Common myeloid progenitor, CD34-positive (primary cell): ENCODE measurements at regions not wholly inside any gene's neighbourhood (a gene's known extent, or its start where the extent isn't known, plus 50 kb on each side); places are given as distances from the start of the nearest gene placed in this dataset.

Experiments used
- CTCF ChIA-PET: fragments of 350-600 bp; sonication (Branson Sonifier 250); formaldehyde crosslinking; loops from one replicate; lab custom pipeline; 2021; ENCODE audit warnings: antibody characterized with exemption; lab: Charles Lee
- POLR2A ChIA-PET: fragments of 350-600 bp; sonication (Branson Sonifier 250); formaldehyde crosslinking; loops from one replicate; lab custom pipeline; 2021; ENCODE audit warnings: antibody characterized with exemption; lab: Charles Lee
- DNase-seq, 3 donors: peaks; one replicate each; pipeline versions ENCODE4 v3.0.0 to v3.0.0-alpha.2; 2013
- H3K27ac ChIP-seq, 2 experiments: 1 replicate in 1 of 2; 2 replicates in 1 of 2; pipeline ENCODE4 v1.7.0; 2013; ENCODE audit warnings: inconsistent platforms in 2 of 2, low read length in 2 of 2, mild to moderate bottlenecking in 2 of 2, low read depth in 1 of 2, moderate library complexity in 1 of 2; ENCODE audit not compliant: severe bottlenecking in 2 of 2, insufficient read depth in 1 of 2, poor library complexity in 1 of 2
- H3K27me3 ChIP-seq, 5 experiments: replicated peaks in 2 of 5; 1 replicate in 3 of 5; 2 replicates in 2 of 5; pipeline versions ENCODE4 v1.6.1 to v1.7.0; 2013; ENCODE audit warnings: low read length in 4 of 5, mild to moderate bottlenecking in 2 of 5, moderate library complexity in 2 of 5, inconsistent platforms in 1 of 5; ENCODE audit not compliant: insufficient read depth in 5 of 5, control insufficient read depth in 4 of 5
- H3K36me3 ChIP-seq, 4 experiments: 1 replicate in 2 of 4; 2 replicates in 2 of 4; pipeline versions ENCODE4 v1.6.1 to v1.7.0; 2013; ENCODE audit warnings: low read length in 3 of 4, control low read depth in 1 of 4, mild to moderate bottlenecking in 1 of 4; ENCODE audit not compliant: control insufficient read depth in 4 of 4, insufficient read depth in 4 of 4
- H3K4me1 ChIP-seq, 4 experiments: 1 replicate in 3 of 4; 2 replicates in 1 of 4; pipeline versions ENCODE4 v1.6.1 to v1.7.1; 2013; ENCODE audit warnings: low read length in 3 of 4, mild to moderate bottlenecking in 3 of 4, control low read depth in 1 of 4, inconsistent platforms in 1 of 4, moderate library complexity in 1 of 4; ENCODE audit not compliant: control insufficient read depth in 4 of 4, insufficient read depth in 4 of 4; ENCODE audit errors: control extremely low read depth in 1 of 4
- H3K4me3 ChIP-seq, 7 experiments: 1 replicate in 4 of 7; 2 replicates in 3 of 7; pipeline versions ENCODE4 v1.5.1 to v1.7.0; 2013; ENCODE audit warnings: mild to moderate bottlenecking in 7 of 7, low read length in 6 of 7, moderate library complexity in 6 of 7, inconsistent platforms in 2 of 7, low read depth in 2 of 7, control low read depth in 1 of 7; ENCODE audit not compliant: insufficient read depth in 4 of 7, control insufficient read depth in 1 of 7; ENCODE audit errors: extremely low read depth in 1 of 7
- H3K9me3 ChIP-seq, 5 experiments: 1 replicate in 4 of 5; 2 replicates in 1 of 5; pipeline versions ENCODE4 v1.6.1 to v1.7.1; 2013; ENCODE audit warnings: low read length in 4 of 5, mild to moderate bottlenecking in 2 of 5, inconsistent platforms in 1 of 5, low read depth in 1 of 5, moderate library complexity in 1 of 5; ENCODE audit not compliant: control insufficient read depth in 4 of 5, insufficient read depth in 2 of 5; ENCODE audit errors: control extremely low read depth in 1 of 5
- WGBS: methylation state at CpG from one replicate; pipeline ENCODE4 v1.1.5; 2013; ENCODE audit not compliant: insufficient coverage; 5-methylcytosine and 5-hydroxymethylcytosine counted together

DNA sequence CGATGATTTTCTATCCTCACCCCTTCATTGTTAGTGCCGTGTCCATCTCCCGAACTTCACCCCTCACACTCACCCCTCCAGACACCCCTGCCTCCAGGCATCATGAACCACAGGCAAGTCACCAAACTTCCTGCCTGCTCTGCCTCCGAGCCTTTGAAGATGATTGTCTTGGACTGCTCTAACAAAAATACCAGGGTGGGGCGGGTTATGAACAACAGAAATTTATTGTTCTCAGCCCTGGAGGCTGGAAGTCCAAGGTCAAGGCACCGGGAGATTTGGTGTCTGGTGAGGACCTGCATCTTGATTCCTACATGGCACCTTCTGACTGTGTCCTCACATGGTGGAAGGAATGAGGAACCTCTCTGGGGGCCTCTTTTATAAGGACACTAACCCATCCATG lies 1508.3 kb downstream of the TBC1D22A start:
- DNase-seq, result no peak
- Histone ChIP-seq H3K4me3 (no peak overlapping the region), H3K27ac (no peak overlapping the region), H3K4me1 (no peaks in the 10 kb centered on the region), H3K9me3 (no peaks in the 10 kb centered on the region), H3K36me3 (no peaks in the 10 kb centered on the region), H3K27me3 (peaks cover 0 to 18% (median 6%) of the 10 kb centered on the region in 5 experiments)
- WGBS, result 81% methylated on average over 4 of the region's 6 CpGs
- CTCF ChIA-PET, result no interaction called here
- POLR2A ChIA-PET, result no interaction called here

DNA sequence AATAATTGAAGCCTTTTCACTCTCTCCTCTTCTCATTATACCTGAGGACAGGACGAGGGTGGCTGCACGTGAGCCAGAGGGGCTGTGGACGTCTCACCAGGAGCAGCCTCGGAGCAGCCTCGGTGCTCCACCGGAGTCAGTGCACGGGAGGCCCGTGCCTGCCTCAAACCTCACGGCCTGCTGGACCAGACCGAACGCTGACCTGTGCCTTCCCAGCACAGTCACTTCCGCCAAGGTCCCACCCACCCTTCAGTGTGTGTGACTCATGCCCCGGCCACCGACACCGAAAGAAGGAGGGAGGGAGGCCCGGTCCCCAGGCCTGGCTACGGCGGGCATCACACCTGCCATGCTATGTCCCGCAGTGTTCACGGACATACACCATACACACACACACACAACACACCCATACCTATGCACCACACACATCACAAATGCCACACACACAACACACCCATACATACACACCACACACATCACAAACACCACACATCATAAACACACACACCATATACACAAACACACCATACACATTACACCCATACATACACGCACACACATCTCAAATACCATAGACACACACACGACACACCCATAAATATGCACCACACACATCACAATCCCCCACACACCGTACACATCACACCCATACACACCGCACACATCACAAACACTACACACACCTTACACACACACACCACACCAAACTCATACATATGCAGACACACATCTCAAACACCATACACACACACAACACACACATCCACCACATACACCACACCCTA lies 1506.5 kb downstream of the TBC1D22A start:
- Histone ChIP-seq H3K36me3 (no peaks in the 10 kb centered on the region), H3K9me3 (no peaks in the 10 kb centered on the region), H3K27me3 (peaks cover 0 to 18% (median 0%) of the 10 kb centered on the region in 5 experiments), H3K27ac (no peak overlapping the region), H3K4me3 (no peak overlapping the region), H3K4me1 (no peaks in the 10 kb centered on the region)
- CTCF ChIA-PET, result no interaction called here
- POLR2A ChIA-PET, result no interaction called here
- DNase-seq, result no peak
- WGBS, result 85% methylated on average over 22 of the region's 24 CpGs

DNA sequence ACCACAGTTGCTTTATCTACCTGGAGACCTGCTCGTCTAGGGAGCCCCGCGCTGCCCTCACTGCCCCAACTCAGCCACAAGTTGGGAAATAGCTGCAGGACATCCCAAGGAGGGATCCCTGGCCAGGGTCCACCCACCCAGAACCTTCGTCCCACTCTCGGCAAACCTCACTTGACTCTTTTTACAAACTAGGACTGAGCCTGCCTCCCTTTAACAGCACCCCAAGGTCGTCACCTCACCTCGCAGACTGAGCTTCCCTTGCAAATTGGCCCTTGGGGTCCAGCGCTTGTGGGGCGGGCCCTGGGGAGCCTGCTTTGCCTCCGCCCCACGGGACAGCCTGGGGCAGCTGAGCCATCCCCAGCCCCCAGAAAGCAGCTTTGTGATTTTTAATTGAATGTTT lies 1505.8 kb downstream of the TBC1D22A start:
- POLR2A ChIA-PET, result no interaction called here
- CTCF ChIA-PET, result no interaction called here

DNA sequence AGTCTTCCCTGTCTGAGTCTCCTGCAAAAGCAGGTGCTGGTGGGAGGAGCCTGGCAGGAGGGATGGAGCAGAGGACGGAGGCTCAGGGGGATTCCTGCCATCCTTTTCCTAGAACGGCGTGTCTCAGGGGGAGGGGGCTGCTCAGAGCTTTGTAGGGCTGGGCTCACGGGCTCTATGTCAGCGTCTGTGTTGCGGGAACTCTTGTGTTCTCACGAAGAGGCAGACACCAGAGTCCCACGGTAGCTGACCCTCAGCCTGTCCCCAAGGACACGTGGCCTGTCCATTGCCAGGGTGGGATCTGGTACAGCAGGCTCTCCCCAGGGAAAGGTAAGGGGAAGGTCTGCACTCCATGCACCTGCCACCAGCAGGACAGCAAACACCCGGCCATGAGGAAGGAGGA lies 1505.2 kb downstream of the TBC1D22A start:
- H3K36me3 ChIP-seq, result no peaks in the 10 kb centered on the region
- WGBS, result 56% methylated on average over 9 of the region's 10 CpGs
- no peaks in the 10 kb centered on the region for H3K4me1 ChIP-seq
- H3K9me3 ChIP-seq, result no peaks in the 10 kb centered on the region
- no peak for DNase-seq
- ChIA-PET POLR2A (no interaction called here), CTCF (no interaction called here)
- no peak overlapping the region for H3K27ac ChIP-seq
- H3K4me3 ChIP-seq, result no peak overlapping the region
- H3K27me3 ChIP-seq, result peaks cover 0 to 21% (median 0%) of the 10 kb centered on the region in 5 experiments

More for the DNA sequence above, 1505.8 kb downstream of the TBC1D22A start:
- WGBS, result 82% methylated on average over 10 of the region's 11 CpGs
- Histone ChIP-seq H3K36me3 (no peaks in the 10 kb centered on the region), H3K27me3 (peaks cover 0 to 21% (median 0%) of the 10 kb centered on the region in 5 experiments), H3K9me3 (no peaks in the 10 kb centered on the region), H3K4me1 (no peaks in the 10 kb centered on the region), H3K4me3 (no peak overlapping the region), H3K27ac (no peak overlapping the region)
- no peak for DNase-seq

DNA sequence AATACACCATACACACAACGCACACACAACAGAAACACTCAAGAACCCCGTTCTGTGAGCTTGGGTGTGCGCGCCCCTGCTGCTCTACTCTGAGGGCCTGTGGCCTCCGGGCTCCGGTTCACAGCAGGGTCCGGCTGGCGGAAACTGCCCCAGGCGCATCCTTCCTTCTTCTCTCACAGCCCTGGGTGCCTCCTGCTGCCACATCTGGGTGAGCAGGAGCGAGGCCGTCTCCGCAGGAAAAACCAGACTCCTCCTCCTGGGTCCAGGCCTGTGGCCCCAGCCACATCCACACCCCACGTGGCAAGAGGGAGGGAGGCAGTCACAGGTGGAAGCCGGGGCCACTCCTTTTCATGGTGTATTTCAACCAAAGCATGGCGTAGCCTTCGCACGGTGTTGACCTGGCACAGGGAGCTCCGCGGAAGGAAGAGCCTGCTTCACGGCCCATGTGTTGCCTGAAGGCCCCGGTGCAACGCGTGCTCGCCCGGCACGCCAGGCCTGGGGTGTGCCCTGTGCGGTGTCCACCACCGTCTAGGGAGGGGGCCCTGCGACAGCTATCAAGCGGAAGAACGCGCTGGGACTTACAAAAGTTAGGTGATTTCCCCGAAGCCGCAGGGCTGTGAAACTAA lies 1502.7 kb downstream of the TBC1D22A start:
- H3K36me3 ChIP-seq, result no peaks in the 10 kb centered on the region
- peaks cover 0 to 18% (median 0%) of the 10 kb centered on the region in 5 experiments for H3K27me3 ChIP-seq
- POLR2A ChIA-PET, result no interaction called here
- H3K4me1 ChIP-seq, result no peaks in the 10 kb centered on the region
- no peak for DNase-seq
- H3K4me3 ChIP-seq, result no peak overlapping the region
- no peaks in the 10 kb centered on the region for H3K9me3 ChIP-seq
- 89% methylated on average over 22 of the region's 34 CpGs for WGBS
- CTCF ChIA-PET, result no interaction called here
- H3K27ac ChIP-seq, result no peak overlapping the region

DNA sequence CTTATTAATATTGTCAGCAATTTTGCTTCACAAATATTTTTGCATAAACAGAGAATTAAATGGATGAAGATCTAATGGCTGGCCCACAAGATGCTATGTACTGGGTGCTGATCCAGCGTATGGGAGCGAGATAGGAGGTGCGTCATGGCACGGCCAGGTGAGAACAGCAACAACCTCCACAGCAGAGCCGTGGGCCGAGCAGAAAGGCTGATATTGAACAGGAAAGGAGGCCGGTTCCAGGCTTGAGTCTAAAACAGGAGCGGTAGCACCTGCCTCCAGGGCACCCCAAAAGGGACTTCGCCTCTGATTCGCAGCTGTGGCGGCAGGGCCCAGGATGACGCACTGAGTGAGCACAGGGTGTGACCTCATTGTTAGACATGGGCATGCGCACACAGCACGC lies 1502.1 kb downstream of the TBC1D22A start:
- DNase-seq, result no peak
- POLR2A ChIA-PET, result no interaction called here
- H3K9me3 ChIP-seq, result no peaks in the 10 kb centered on the region
- H3K27me3 ChIP-seq, result peaks cover 0 to 18% (median 0%) of the 10 kb centered on the region in 5 experiments
- H3K4me1 ChIP-seq, result no peaks in the 10 kb centered on the region
- WGBS, result 99% methylated on average over 10 of the region's 14 CpGs
- H3K27ac ChIP-seq, result no peak overlapping the region
- no peaks in the 10 kb centered on the region for H3K36me3 ChIP-seq
- CTCF ChIA-PET, result no interaction called here
- no peak overlapping the region for H3K4me3 ChIP-seq

DNA sequence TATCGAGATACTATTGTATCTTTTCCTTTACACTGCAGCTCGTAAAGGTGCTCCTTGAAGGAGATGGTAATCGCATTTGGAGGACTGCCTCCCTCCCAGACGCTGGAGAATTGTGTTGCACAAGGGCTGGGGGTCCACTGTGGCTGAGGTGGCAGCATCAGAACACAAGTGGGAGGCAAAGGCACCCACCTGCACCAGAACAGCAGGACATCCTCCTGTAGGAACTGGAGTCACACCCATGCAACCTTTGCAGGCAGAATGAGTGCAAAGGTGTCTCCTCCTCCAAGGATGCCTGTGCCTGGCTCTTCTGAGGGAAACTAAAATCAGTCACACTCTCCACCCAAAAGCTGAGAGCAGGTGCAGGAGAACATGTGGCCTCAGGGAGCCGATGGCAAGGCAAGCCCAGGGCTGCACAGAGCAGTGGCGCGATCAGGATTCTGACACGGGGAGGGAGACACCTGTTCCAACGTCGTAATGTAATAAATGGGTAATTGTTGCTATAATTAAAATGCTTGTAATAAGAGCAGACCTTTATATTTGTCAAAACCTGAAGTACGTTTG lies 1501.4 kb downstream of the TBC1D22A start:
- 95% methylated on average over 10 of the region's 11 CpGs for WGBS
- CTCF ChIA-PET, result no interaction called here
- Histone ChIP-seq H3K27me3 (peaks cover 0 to 18% (median 0%) of the 10 kb centered on the region in 5 experiments), H3K36me3 (no peaks in the 10 kb centered on the region), H3K27ac (no peak overlapping the region), H3K4me3 (no peak overlapping the region), H3K9me3 (no peaks in the 10 kb centered on the region), H3K4me1 (no peaks in the 10 kb centered on the region)
- POLR2A ChIA-PET, result no interaction called here
- no peak for DNase-seq
